ENCODE measurements at regions not wholly inside any gene's neighbourhood (a gene's known extent, or its start where the extent isn't known, plus 50 kb on each side); places are given as distances from the start of the nearest gene placed in this dataset.

GRCh38 chr4:175444512-175444911, 367.6 kb downstream of the GPM6A start:
- no peaks in the 10 kb centered on the region for H3K4me1 ChIP-seq (ENCODE audit: insufficient read depth, low read length)
- H3K9me3 ChIP-seq (ENCODE audit: insufficient read depth, low read depth, low read length), result no peaks in the 10 kb centered on the region
- no peak overlapping the region for H3K27ac ChIP-seq (ENCODE audit: low read length)
- no peaks in the 10 kb centered on the region for H3K27me3 ChIP-seq (ENCODE audit: insufficient read depth, low read length)
- H3K4me3 ChIP-seq (ENCODE audit: low read length), result no peak overlapping the region
- H3K36me3 ChIP-seq (ENCODE audit: insufficient read depth, low read depth, low read length), result no peaks in the 10 kb centered on the region
- H3K9ac ChIP-seq (ENCODE audit: low read depth, low read length), result no peak overlapping the region

DNA sequence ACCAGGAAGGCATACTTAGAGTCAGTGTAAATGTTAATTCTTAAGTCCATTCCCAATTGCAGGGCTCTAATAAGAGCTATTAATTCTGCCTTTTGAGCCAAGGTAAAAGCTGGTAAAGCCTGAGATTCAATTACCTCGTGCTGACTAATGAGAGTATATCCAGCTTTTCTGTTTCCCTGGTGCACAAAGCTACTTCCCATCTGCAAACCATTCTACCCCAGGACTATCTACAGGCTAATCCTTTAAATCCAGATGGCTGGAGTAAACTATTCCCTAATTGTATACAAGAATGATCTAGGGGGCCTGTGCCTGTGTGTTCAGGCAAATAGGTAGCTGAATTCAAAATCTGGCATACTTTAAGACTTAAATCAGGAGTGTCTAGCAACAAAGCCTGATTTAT, 365.0 kb downstream of the GPM6A start:
- no peaks in the 10 kb centered on the region for H3K36me3 ChIP-seq (ENCODE audit: insufficient read depth, low read depth, low read length)
- H3K9ac ChIP-seq (ENCODE audit: low read depth, low read length), result no peak overlapping the region
- no peaks in the 10 kb centered on the region for H3K9me3 ChIP-seq (ENCODE audit: insufficient read depth, low read depth, low read length)
- H3K4me3 ChIP-seq (ENCODE audit: low read length), result no peak overlapping the region
- no peaks in the 10 kb centered on the region for H3K4me1 ChIP-seq (ENCODE audit: insufficient read depth, low read length)
- no peaks in the 10 kb centered on the region for H3K27me3 ChIP-seq (ENCODE audit: insufficient read depth, low read length)
- no peak overlapping the region for H3K27ac ChIP-seq (ENCODE audit: low read length)

DNA sequence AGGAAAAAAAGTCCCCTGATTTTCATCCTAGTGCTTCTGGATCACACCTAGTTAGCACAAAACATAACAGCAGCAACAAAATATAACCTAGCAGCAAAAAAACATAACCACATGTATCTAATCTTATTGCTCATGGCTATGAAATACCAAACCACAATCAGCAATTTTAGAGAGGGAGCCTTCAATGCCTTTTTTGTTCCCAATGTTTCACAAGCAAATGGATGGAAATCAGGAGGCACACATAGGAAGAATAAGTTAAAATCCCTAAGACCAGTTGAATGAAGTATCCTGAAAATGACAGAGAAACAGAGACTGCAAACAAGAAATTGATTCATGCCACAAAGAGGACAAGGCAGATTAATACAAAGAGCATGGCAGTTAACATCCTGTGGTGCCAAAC, 361.6 kb downstream of the GPM6A start:
- Histone ChIP-seq H3K9ac (ENCODE audit: low read depth, low read length) (no peak overlapping the region), H3K36me3 (ENCODE audit: insufficient read depth, low read depth, low read length) (no peaks in the 10 kb centered on the region), H3K9me3 (ENCODE audit: insufficient read depth, low read depth, low read length) (peaks cover 4% of the 10 kb centered on the region; the same call in 1 of the 2 replicates), H3K27me3 (ENCODE audit: insufficient read depth, low read length) (no peaks in the 10 kb centered on the region), H3K27ac (ENCODE audit: low read length) (no peak overlapping the region), H3K4me1 (ENCODE audit: insufficient read depth, low read length) (no peaks in the 10 kb centered on the region), H3K4me3 (ENCODE audit: low read length) (no peak overlapping the region)

GRCh38 chr4:175451238-175451965, 360.7 kb downstream of the GPM6A start:
- Histone ChIP-seq H3K9ac (ENCODE audit: low read depth, low read length) (no peak overlapping the region), H3K27me3 (ENCODE audit: insufficient read depth, low read length) (no peaks in the 10 kb centered on the region), H3K4me1 (ENCODE audit: insufficient read depth, low read length) (no peaks in the 10 kb centered on the region)

DNA sequence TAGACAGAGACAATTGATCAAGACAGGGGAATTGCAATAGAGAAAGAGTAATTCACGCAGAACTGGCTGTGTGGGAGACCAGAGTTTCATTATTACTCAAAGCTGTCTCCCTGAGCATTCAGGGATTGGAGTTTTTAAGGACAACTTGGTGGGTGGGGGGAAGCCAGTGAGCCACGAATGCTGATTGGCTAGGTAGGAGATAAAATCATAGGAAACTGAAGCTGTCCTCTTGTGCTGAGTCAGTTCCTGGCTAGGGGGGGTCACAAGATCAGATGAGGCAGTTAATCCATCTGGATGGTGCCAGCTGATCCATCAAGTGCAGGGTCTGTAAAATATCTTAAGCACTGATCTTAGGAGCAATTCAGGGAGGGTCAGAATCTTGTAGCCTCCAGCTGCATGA, 358.6 kb downstream of the GPM6A start:
- Histone ChIP-seq H3K4me1 (ENCODE audit: insufficient read depth, low read length) (no peaks in the 10 kb centered on the region), H3K9ac (ENCODE audit: low read depth, low read length) (no peak overlapping the region), H3K36me3 (ENCODE audit: insufficient read depth, low read depth, low read length) (no peaks in the 10 kb centered on the region), H3K27ac (ENCODE audit: low read length) (no peak overlapping the region), H3K4me3 (ENCODE audit: low read length) (no peak overlapping the region), H3K9me3 (ENCODE audit: insufficient read depth, low read depth, low read length) (peaks cover 5% of the 10 kb centered on the region; the same call in 1 of the 2 replicates), H3K27me3 (ENCODE audit: insufficient read depth, low read length) (no peaks in the 10 kb centered on the region)

More at GRCh38 chr4:175451238-175451965, 360.7 kb downstream of the GPM6A start:
- Histone ChIP-seq H3K4me3 (ENCODE audit: low read length) (no peak overlapping the region), H3K27ac (ENCODE audit: low read length) (no peak overlapping the region), H3K36me3 (ENCODE audit: insufficient read depth, low read depth, low read length) (no peaks in the 10 kb centered on the region), H3K9me3 (ENCODE audit: insufficient read depth, low read depth, low read length) (peaks cover 5% of the 10 kb centered on the region; the same call in 1 of the 2 replicates)

DNA sequence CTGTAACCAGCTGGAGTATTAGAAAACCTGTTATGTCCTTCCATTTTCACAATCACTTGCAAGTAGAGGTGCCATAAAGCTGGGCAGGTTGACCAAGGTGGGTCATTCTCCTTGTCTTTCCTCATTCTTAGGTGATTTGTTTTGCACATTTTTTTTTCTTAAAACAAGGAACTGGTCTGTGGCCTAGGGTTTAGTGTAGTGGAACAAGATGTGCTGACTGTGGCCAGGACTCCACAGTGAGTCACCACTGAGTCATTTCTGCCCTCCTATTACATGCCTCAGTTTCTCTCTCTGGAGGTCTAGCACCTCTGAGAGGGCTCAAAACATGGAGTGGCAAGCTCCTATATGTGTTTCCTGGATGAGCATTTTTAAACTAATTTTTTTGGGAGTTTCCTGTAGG, 355.9 kb downstream of the GPM6A start:
- Histone ChIP-seq H3K4me3 (ENCODE audit: low read length) (no peak overlapping the region), H3K9ac (ENCODE audit: low read depth, low read length) (no peak overlapping the region), H3K36me3 (ENCODE audit: insufficient read depth, low read depth, low read length) (no peaks in the 10 kb centered on the region), H3K4me1 (ENCODE audit: insufficient read depth, low read length) (no peaks in the 10 kb centered on the region), H3K9me3 (ENCODE audit: insufficient read depth, low read depth, low read length) (peaks cover 5% of the 10 kb centered on the region; the same call in 1 of the 2 replicates), H3K27ac (ENCODE audit: low read length) (no peak overlapping the region), H3K27me3 (ENCODE audit: insufficient read depth, low read length) (no peaks in the 10 kb centered on the region)

GRCh38 chr4:175457956-175458355, 354.1 kb downstream of the GPM6A start:
- Histone ChIP-seq H3K27ac (ENCODE audit: low read length) (no peak overlapping the region), H3K27me3 (ENCODE audit: insufficient read depth, low read length) (no peaks in the 10 kb centered on the region), H3K9me3 (ENCODE audit: insufficient read depth, low read depth, low read length) (peaks cover 5% of the 10 kb centered on the region; the same call in 1 of the 2 replicates), H3K9ac (ENCODE audit: low read depth, low read length) (no peak overlapping the region), H3K36me3 (ENCODE audit: insufficient read depth, low read depth, low read length) (no peaks in the 10 kb centered on the region), H3K4me3 (ENCODE audit: low read length) (no peak overlapping the region), H3K4me1 (ENCODE audit: insufficient read depth, low read length) (no peaks in the 10 kb centered on the region)

GRCh38 chr4:175459571-175459970, 352.5 kb downstream of the GPM6A start:
- no peak overlapping the region for H3K9ac ChIP-seq (ENCODE audit: low read depth, low read length)
- H3K27me3 ChIP-seq (ENCODE audit: insufficient read depth, low read length), result no peaks in the 10 kb centered on the region
- H3K4me1 ChIP-seq (ENCODE audit: insufficient read depth, low read length), result no peaks in the 10 kb centered on the region
- no peaks in the 10 kb centered on the region for H3K36me3 ChIP-seq (ENCODE audit: insufficient read depth, low read depth, low read length)
- no peak overlapping the region for H3K4me3 ChIP-seq (ENCODE audit: low read length)
- H3K27ac ChIP-seq (ENCODE audit: low read length), result no peak overlapping the region
- H3K9me3 ChIP-seq (ENCODE audit: insufficient read depth, low read depth, low read length), result peaks cover 5% of the 10 kb centered on the region; the same call in 1 of the 2 replicates

DNA sequence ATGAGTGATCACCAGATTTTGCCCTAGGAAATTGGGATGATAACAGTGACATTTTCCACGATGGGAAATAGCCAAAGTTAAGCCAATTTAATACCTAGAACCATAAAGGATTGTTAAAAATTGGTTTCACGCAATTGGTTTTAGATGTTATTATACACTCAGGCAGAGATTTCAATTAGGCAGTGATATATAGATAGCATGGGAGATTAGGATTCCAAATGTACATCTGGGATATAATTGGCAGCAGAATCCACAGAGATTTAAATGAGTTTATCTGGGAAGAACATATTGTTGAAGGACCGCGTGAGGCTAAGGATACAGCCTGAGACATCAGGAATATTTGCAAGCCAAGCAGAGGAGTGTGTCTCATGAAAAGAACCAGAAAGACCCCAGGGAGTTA, 351.6 kb downstream of the GPM6A start:
- H3K4me1 ChIP-seq (ENCODE audit: insufficient read depth, low read length), result no peaks in the 10 kb centered on the region
- H3K4me3 ChIP-seq (ENCODE audit: low read length), result no peak overlapping the region
- H3K9me3 ChIP-seq (ENCODE audit: insufficient read depth, low read depth, low read length), result peaks cover under 1% of the 10 kb centered on the region; the same call in 1 of the 2 replicates
- H3K36me3 ChIP-seq (ENCODE audit: insufficient read depth, low read depth, low read length), result no peaks in the 10 kb centered on the region
- no peak overlapping the region for H3K9ac ChIP-seq (ENCODE audit: low read depth, low read length)
- H3K27me3 ChIP-seq (ENCODE audit: insufficient read depth, low read length), result no peaks in the 10 kb centered on the region
- no peak overlapping the region for H3K27ac ChIP-seq (ENCODE audit: low read length)

DNA sequence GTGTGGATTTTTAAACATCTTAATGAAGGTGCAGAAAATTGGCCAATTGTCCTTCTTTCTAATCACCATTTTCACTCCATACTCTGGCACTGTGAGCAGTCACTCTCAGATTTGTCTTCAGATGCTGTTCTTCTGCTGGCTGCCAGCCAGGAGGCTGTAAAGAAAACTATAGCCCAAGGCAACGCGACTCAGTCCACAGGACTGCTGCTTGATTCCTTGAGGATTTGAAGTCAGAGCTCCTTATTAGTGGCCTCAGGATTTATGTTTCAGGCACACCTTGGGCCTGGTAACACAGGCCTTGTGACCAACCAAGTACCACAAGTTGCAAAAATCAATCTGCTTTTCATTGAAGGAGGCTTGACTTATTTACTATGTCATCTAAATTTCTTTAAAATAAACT, 342.6 kb downstream of the GPM6A start:
- no peak overlapping the region for H3K9ac ChIP-seq (ENCODE audit: low read depth, low read length)

DNA sequence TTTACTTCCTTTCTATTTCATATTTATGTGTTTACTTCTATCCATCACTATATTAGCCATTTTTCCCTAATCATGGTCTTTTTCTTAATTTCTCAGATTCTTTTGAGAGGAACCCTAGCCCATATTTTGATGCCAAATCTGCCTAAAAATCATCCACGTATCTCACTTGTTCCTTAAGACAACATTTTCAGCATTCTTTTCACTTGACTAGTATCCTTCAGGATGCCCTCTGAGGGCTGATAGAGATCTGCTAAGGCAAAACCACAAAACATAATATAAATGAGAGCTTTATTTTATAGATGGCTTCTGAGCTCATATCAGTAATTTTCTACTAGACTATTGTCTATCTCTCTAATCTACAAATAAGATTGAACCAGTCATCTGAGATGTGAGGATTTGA, 341.9 kb downstream of the GPM6A start:
- H3K9me3 ChIP-seq (ENCODE audit: insufficient read depth, low read depth, low read length), result no peaks in the 10 kb centered on the region; the same call in 1 of the 2 replicates
- H3K27me3 ChIP-seq (ENCODE audit: insufficient read depth, low read length), result no peaks in the 10 kb centered on the region
- H3K27ac ChIP-seq (ENCODE audit: low read length), result no peak overlapping the region
- no peaks in the 10 kb centered on the region; the same call in 1 of the 2 replicates for H3K4me1 ChIP-seq (ENCODE audit: insufficient read depth, low read length)
- H3K36me3 ChIP-seq (ENCODE audit: insufficient read depth, low read depth, low read length), result no peaks in the 10 kb centered on the region
- no peak overlapping the region for H3K4me3 ChIP-seq (ENCODE audit: low read length)
- H3K9ac ChIP-seq (ENCODE audit: low read depth, low read length), result no peak overlapping the region

More for the DNA sequence above, 342.6 kb downstream of the GPM6A start:
- Histone ChIP-seq H3K9me3 (ENCODE audit: insufficient read depth, low read depth, low read length) (no peaks in the 10 kb centered on the region; the same call in 1 of the 2 replicates), H3K4me3 (ENCODE audit: low read length) (no peak overlapping the region), H3K4me1 (ENCODE audit: insufficient read depth, low read length) (no peaks in the 10 kb centered on the region; the same call in 1 of the 2 replicates), H3K36me3 (ENCODE audit: insufficient read depth, low read depth, low read length) (no peaks in the 10 kb centered on the region), H3K27ac (ENCODE audit: low read length) (no peak overlapping the region), H3K27me3 (ENCODE audit: insufficient read depth, low read length) (no peaks in the 10 kb centered on the region)

- no peak overlapping the region for H3K27ac ChIP-seq (ENCODE audit: low read length)
- no peak overlapping the region for H3K9ac ChIP-seq (ENCODE audit: low read depth, low read length)
- H3K9me3 ChIP-seq (ENCODE audit: insufficient read depth, low read depth, low read length), result no peaks in the 10 kb centered on the region
- H3K27me3 ChIP-seq (ENCODE audit: insufficient read depth, low read length), result no peaks in the 10 kb centered on the region
- no peak overlapping the region for H3K4me3 ChIP-seq (ENCODE audit: low read length)
- H3K4me1 ChIP-seq (ENCODE audit: insufficient read depth, low read length), result no peaks in the 10 kb centered on the region
- no peaks in the 10 kb centered on the region for H3K36me3 ChIP-seq (ENCODE audit: insufficient read depth, low read depth, low read length)
Observed at GRCh38 chr4:175480404-175480803, 331.7 kb downstream of the GPM6A start.

Data from iPS-20b (cell line).